Prostate gland (tissue), 2 donors: ENCODE measurements at regions not wholly inside any gene's neighbourhood (a gene's known extent, or its start where the extent isn't known, plus 50 kb on each side); places are given as distances from the start of the nearest gene placed in this dataset.

Source experiments
- DNase-seq: peaks from one replicate; pipeline ENCODE4 v3.0.0-alpha.2; 2019; ENCODE audit warnings: low spot score
- H3K27ac ChIP-seq, 2 donors: fragments of 200-600 bp; sonication (generic); 2 replicates each; pipeline ENCODE4 v1.5.1; 2017 to 2019
- H3K27me3 ChIP-seq: fragments of 200-600 bp; sonication (generic); replicated peaks from 2 replicates; pipeline ENCODE4 v1.5.1; 2019; ENCODE audit not compliant: insufficient read depth
- H3K36me3 ChIP-seq, 2 donors: fragments of 200-600 bp; sonication (generic); 1 replicate in 1 of 2; 2 replicates in 1 of 2; pipeline versions ENCODE4 v1.5.1 to v1.8.1; 2017 to 2019
- H3K4me1 ChIP-seq: fragments of 200-600 bp; sonication (generic); replicated peaks from 2 replicates; pipeline ENCODE4 v1.5.1; 2019
- H3K4me3 ChIP-seq, 2 donors: fragments of 200-600 bp; sonication (generic); 2 replicates each; pipeline ENCODE4 v1.5.1; 2017 to 2019
- H3K9me3 ChIP-seq: fragments of 200-600 bp; sonication (generic); 2 replicates; pipeline ENCODE4 v1.5.1; 2017
- POLR2A ChIP-seq: fragments of 450-650 bp; IDR thresholded peaks from one replicate; pipeline ENCODE4 v1.6.1; 2016; ENCODE audit warnings: antibody characterized with exemption, mild to moderate bottlenecking
- POLR2AphosphoS5 ChIP-seq: sonication (generic); formaldehyde crosslinking; IDR thresholded peaks from one replicate; pipeline ENCODE4 v1.6.1; 2017; ENCODE audit warnings: antibody characterized with exemption
- WGBS: methylation state at CpG from one replicate; pipeline ENCODE4 v1.1.5; 2018; 5-methylcytosine and 5-hydroxymethylcytosine counted together
- intact Hi-C: fragments of 100-400 bp; cut with DNase I; formaldehyde crosslinking; loops from one replicate; pipeline ENCODE4 v1.14.2; 2022
- TF ChIP-seq, protein P1 (sequence below), 4 experiments: fragments of 200-600 bp in 2 of 4; fragments of 450-650 bp in 2 of 4; sonication (generic) in 2 of 4; IDR thresholded peaks; 1 replicate in 3 of 4; 2 replicates in 1 of 4; pipeline ENCODE4 v1.5.1; 2016 to 2019; ENCODE audit warnings: antibody characterized with exemption in 4 of 4, mild to moderate bottlenecking in 2 of 4, moderate library complexity in 2 of 4

DNA sequence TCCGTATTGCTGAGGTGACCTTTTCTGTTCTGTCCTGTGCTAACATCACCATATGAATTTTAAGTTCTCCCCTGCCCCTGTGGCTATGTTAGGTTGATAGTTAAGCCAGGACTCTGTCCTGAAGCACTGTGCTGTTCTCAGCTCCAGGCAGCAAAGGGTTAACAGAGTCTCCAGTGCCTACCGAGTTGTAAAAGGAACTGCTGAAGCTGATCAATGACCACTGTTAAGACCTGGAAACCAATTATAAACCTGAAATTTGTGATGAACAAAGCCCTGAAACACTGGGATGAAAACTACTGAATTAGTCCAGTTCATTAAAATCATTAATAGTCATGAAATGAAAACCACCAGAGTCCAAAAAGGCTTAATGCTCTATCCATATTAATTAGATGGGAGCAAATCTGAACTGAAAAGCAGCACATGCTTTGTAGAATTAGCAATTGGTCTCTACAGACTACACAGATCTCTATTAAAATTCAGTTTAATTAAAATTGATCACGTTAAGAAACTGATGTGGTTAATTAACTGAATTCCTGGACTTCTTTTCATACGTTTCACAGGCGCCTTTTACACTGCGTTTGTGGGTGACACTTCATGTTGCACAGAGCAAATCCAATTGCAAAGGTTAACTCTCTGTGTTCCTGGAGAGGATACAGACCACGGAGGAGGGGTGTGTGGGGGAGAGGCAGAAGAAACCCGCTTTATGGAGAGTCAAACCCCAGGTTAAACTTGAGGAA, 188.5 kb upstream of the MPPED2 start:
- Histone ChIP-seq H3K4me3 (no peak overlapping the region), H3K4me1 (no peaks in the 10 kb centered on the region), H3K27ac (no peak overlapping the region), H3K27me3 (no peaks in the 10 kb centered on the region), H3K36me3 (no peaks in the 10 kb centered on the region), H3K9me3 (no peaks in the 10 kb centered on the region)
- DNase-seq: no peak
- intact Hi-C loops: no loop called here
- TF ChIP-seq, protein P1, sequence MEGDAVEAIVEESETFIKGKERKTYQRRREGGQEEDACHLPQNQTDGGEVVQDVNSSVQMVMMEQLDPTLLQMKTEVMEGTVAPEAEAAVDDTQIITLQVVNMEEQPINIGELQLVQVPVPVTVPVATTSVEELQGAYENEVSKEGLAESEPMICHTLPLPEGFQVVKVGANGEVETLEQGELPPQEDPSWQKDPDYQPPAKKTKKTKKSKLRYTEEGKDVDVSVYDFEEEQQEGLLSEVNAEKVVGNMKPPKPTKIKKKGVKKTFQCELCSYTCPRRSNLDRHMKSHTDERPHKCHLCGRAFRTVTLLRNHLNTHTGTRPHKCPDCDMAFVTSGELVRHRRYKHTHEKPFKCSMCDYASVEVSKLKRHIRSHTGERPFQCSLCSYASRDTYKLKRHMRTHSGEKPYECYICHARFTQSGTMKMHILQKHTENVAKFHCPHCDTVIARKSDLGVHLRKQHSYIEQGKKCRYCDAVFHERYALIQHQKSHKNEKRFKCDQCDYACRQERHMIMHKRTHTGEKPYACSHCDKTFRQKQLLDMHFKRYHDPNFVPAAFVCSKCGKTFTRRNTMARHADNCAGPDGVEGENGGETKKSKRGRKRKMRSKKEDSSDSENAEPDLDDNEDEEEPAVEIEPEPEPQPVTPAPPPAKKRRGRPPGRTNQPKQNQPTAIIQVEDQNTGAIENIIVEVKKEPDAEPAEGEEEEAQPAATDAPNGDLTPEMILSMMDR (IDR thresholded peaks at IDR 0.05): no peak
- TF ChIP-seq POLR2A: no peak
- no peak for TF ChIP-seq POLR2AphosphoS5
- WGBS: 41% methylated on average over 8 of the region's 8 CpGs

DNA sequence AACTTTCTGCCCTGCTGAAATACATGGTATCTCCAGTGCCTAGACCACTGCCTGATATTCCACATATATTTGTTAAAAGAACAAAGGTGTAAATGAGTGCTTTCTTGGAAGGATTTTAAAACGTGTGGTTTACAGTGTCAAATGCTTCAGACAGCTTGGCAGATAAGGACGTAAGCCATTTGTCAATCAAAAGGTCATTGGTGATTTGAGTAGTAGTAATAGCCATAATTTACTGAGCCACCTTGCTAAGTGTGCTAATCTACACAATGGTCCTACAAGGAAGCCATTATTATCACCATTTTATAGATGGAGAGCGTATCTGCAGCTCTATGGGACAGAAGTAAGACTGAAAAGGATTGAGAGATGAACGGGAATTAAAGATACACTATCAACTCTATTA, 186.8 kb upstream of the MPPED2 start:
- H3K27me3 ChIP-seq: no peaks in the 10 kb centered on the region
- no peaks in the 10 kb centered on the region for H3K36me3 ChIP-seq
- 90% methylated on average over 4 of the region's 4 CpGs for WGBS
- DNase-seq: no peak
- TF ChIP-seq, protein P1 (IDR thresholded peaks at IDR 0.05): no peak
- no peak for TF ChIP-seq POLR2AphosphoS5
- no peak for TF ChIP-seq POLR2A
- no peak overlapping the region for H3K27ac ChIP-seq
- intact Hi-C loops: no loop called here
- H3K4me1 ChIP-seq: no peaks in the 10 kb centered on the region
- no peak overlapping the region for H3K4me3 ChIP-seq
- no peaks in the 10 kb centered on the region for H3K9me3 ChIP-seq

DNA sequence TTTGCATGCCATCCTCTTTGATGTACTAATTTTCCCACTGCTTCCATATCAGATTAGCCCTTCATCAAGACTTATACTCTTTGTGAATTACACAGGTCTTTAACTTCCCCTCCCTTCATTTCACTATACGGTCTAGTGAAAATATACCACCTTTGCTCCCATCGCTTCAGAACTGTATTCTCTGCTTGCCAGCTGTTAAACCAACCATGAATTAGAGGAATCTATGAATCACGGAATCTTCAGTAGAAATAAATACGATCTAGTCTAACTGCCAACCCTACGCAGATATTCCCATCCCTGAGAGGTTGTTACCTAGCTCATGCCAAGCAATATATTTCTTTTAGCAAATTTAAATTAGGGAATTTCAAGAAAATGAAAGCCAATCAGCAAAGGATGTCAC, 177.8 kb upstream of the MPPED2 start:
- no peak overlapping the region for H3K4me3 ChIP-seq
- no peak overlapping the region for H3K27ac ChIP-seq
- DNase-seq: no peak
- no peaks in the 10 kb centered on the region for H3K27me3 ChIP-seq
- H3K4me1 ChIP-seq: no peaks in the 10 kb centered on the region
- H3K9me3 ChIP-seq: no peaks in the 10 kb centered on the region
- H3K36me3 ChIP-seq: no peaks in the 10 kb centered on the region
- TF ChIP-seq, protein P1 (IDR thresholded peaks at IDR 0.05): no peak
- TF ChIP-seq POLR2A (no peak), POLR2AphosphoS5 (no peak)
- WGBS: 95% methylated on average over 5 of the region's 5 CpGs
- intact Hi-C loops: no loop called here

DNA sequence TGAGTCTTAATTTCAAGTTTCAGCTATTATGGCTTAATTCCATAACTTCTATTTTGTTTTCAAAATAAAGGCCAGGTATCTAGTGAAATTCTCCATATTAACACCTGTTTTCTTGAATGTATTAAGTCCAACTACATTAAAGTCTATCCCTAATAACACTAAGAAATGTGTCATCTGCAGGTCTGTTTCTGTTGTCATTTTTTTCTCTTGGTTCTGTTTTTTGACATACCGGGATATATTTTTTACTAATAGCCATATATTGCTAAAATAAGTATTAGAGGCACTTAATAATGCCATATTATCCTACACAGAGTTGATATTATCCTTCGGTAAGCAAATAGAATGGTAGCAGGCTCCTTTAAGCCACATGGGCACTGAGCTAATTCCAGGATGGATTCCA, 176.0 kb upstream of the MPPED2 start:
- Histone ChIP-seq H3K4me1 (no peaks in the 10 kb centered on the region), H3K9me3 (no peaks in the 10 kb centered on the region), H3K27me3 (no peaks in the 10 kb centered on the region), H3K4me3 (no peak overlapping the region), H3K36me3 (no peaks in the 10 kb centered on the region), H3K27ac (no peak overlapping the region)
- intact Hi-C loops: no loop called here
- WGBS: 93% methylated on average over 2 of the region's 2 CpGs
- TF ChIP-seq, protein P1 (IDR thresholded peaks at IDR 0.05): no peak
- no peak for TF ChIP-seq POLR2AphosphoS5
- no peak for TF ChIP-seq POLR2A
- DNase-seq: no peak

DNA sequence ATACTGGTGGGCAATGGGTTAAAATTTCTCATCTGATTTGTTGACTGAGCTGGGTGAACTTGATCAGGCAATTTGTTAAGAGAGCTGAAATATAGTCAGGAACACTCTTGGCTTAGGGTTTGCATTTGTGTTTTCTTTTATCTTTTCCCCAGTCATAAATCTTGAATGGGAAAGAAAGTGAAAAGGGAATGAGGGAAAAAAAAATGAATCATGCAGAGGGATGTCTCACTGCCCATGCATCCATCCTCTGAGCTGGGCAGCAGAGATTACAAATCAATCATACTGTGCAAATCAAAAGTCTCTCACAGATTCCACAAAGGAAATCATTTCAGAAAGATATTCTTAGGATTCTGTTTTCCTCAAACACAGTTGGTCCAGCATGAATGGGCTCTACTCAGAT, 174.2 kb upstream of the MPPED2 start:
- H3K4me1 ChIP-seq: no peaks in the 10 kb centered on the region
- no peak overlapping the region for H3K27ac ChIP-seq
- H3K4me3 ChIP-seq: no peak overlapping the region
- intact Hi-C loops: no loop called here
- no peaks in the 10 kb centered on the region for H3K9me3 ChIP-seq
- no peaks in the 10 kb centered on the region for H3K36me3 ChIP-seq
- DNase-seq: no peak
- no peaks in the 10 kb centered on the region for H3K27me3 ChIP-seq
- TF ChIP-seq POLR2A (no peak), POLR2AphosphoS5 (no peak)
- TF ChIP-seq, protein P1 (IDR thresholded peaks at IDR 0.05): no peak
